ENCODE measurements at regions not wholly inside any gene's neighbourhood (a gene's known extent, or its start where the extent isn't known, plus 50 kb on each side); places are given as distances from the start of the nearest gene placed in this dataset.

DNA sequence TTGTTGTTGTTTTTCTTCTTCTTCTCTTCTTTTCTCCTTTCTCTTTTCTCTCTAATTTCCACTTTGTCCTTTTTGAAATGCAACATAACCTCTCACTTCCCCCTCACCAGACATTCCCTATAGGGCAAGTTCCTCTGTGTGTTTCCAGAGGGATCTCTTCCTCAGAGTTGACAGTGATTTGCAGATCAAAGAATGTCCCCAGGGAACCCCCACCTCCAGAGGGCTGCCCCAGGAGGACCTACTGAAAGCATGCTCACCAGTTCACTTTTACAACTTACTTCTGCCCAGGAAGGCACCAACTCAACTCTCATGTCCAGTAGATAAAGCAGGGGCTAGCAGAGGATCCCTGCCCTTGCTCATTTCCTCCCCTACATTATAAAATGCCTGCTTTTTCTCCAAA, 1648.0 kb downstream of the PCDH9 start:
- TF ChIP-seq, protein P1, sequence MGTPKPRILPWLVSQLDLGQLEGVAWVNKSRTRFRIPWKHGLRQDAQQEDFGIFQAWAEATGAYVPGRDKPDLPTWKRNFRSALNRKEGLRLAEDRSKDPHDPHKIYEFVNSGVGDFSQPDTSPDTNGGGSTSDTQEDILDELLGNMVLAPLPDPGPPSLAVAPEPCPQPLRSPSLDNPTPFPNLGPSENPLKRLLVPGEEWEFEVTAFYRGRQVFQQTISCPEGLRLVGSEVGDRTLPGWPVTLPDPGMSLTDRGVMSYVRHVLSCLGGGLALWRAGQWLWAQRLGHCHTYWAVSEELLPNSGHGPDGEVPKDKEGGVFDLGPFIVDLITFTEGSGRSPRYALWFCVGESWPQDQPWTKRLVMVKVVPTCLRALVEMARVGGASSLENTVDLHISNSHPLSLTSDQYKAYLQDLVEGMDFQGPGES (IDR thresholded peaks at IDR 0.05): no peak
- TF ChIP-seq CTCF (IDR thresholded peaks at IDR 0.05 in 2 of 3, conservative IDR thresholded peaks at IDR 0.05 in 1 of 3; ENCODE audit: control insufficient read depth in 2 of 3, extremely low read depth in 1 of 3, insufficient read depth in 1 of 3, low read depth in 3 of 3, low read length in 3 of 3) (no peak), EZH2 (IDR thresholded peaks at IDR 0.05; ENCODE audit: borderline replicate concordance, control insufficient read depth, low read depth, low read length) (no peak), ZNF384 (IDR thresholded peaks at IDR 0.05; ENCODE audit: borderline replicate concordance, low read depth, low read length) (no peak), TBL1XR1 (IDR thresholded peaks at IDR 0.05; ENCODE audit: low read depth, low read length) (no peak), ZZZ3 (IDR thresholded peaks at IDR 0.05; ENCODE audit: control insufficient read depth, insufficient read length, low read depth) (no peak), EP300 (IDR thresholded peaks at IDR 0.05; ENCODE audit: borderline replicate concordance in 1 of 2, control insufficient read depth in 1 of 2, low read depth in 2 of 2, low read length in 2 of 2) (no peak), SIX5 (IDR thresholded peaks at IDR 0.05; ENCODE audit: low read depth, low read length, severe bottlenecking) (no peak), TAF1 (IDR thresholded peaks at IDR 0.05; ENCODE audit: borderline replicate concordance, low read depth, low read length) (no peak), HDAC2 (IDR thresholded peaks at IDR 0.05) (no peak)
- TF ChIP-seq, protein P2, sequence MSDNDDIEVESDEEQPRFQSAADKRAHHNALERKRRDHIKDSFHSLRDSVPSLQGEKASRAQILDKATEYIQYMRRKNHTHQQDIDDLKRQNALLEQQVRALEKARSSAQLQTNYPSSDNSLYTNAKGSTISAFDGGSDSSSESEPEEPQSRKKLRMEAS (IDR thresholded peaks at IDR 0.05; ENCODE audit: low read depth, low read length): no peak
- TF ChIP-seq, protein P3, sequence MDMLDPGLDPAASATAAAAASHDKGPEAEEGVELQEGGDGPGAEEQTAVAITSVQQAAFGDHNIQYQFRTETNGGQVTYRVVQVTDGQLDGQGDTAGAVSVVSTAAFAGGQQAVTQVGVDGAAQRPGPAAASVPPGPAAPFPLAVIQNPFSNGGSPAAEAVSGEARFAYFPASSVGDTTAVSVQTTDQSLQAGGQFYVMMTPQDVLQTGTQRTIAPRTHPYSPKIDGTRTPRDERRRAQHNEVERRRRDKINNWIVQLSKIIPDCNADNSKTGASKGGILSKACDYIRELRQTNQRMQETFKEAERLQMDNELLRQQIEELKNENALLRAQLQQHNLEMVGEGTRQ (IDR thresholded peaks at IDR 0.05; ENCODE audit: borderline replicate concordance, low read depth, low read length): no peak
